K562 (cell line): ENCODE measurements at regions not wholly inside any gene's neighbourhood (a gene's known extent, or its start where the extent isn't known, plus 50 kb on each side); places are given as distances from the start of the nearest gene placed in this dataset.

Source experiments
- ATAC-seq: fragments of 200-7000 bp; cut with Tn5 transposase; 3 replicates; pipeline ENCODE4 v1.9.1; 2020; ENCODE audit warnings: moderate library complexity
- BruUV-seq: library from RNA; stranded (reverse); fragments of 400-500 nt; replicated peaks from 2 replicates; lab custom pipeline; 2021; lab: Mats Ljungman, UMichigan
- CTCF ChIA-PET: fragments of 300-600 bp; formaldehyde crosslinking; extraction: SDS; loops from one replicate; lab custom pipeline; 2021; ENCODE audit warnings: low intra/inter-chr PET ratio; lab: Yijun Ruan, JAX
- POLR2A ChIA-PET: fragments of 300-600, 350-650 bp; sonication (Branson Sonifier 250); formaldehyde crosslinking; extraction: SDS; loops from one replicate; lab custom pipeline; 2021; ENCODE audit warnings: antibody characterized with exemption, inconsistent platforms; lab: Yijun Ruan, JAX
- DNase-seq, 4 experiments: peaks; one replicate each; pipeline versions ENCODE4 v3.0.0 to v3.0.0-alpha.2; 2011 to 2018; ENCODE audit warnings: low spot score in 3 of 4, mixed read lengths in 3 of 4; ENCODE audit errors: extremely low read depth in 1 of 4
- FAIRE-seq: peaks from 2 replicates; lab custom pipeline; 2011; peaks lifted over from hg19 to GRCh38; lab: Jason Lieb, UNC
- H2AFZ ChIP-seq: 2 replicates; pipeline ENCODE4 v1.6.0; 2011; ENCODE audit warnings: low read depth, low read length, control low read depth, inconsistent platforms
- H3K27ac ChIP-seq: fragments of 200-600 bp; 3 replicates; pipeline ENCODE4 v1.8.0; 2011; ENCODE audit warnings: low read depth, mild to moderate bottlenecking, control low read depth, inconsistent platforms, low read length, moderate library complexity, mixed read lengths; ENCODE audit errors: extremely low read depth
- H3K27me3 ChIP-seq, 2 experiments: fragments of 300-600 bp in 1 of 2; 2 replicates in 1 of 2; 3 replicates in 1 of 2; pipeline versions ENCODE4 v1.6.0 to v1.8.0; 2011; ENCODE audit warnings: inconsistent platforms in 2 of 2, low read length in 2 of 2, mild to moderate bottlenecking in 1 of 2, mixed read lengths in 1 of 2, moderate library complexity in 1 of 2; ENCODE audit not compliant: control insufficient read depth in 2 of 2, insufficient read depth in 2 of 2
- H3K36me3 ChIP-seq: fragments of 300-600 bp; 3 replicates; pipeline ENCODE4 v1.8.0; 2011; ENCODE audit warnings: mild to moderate bottlenecking, low read length, inconsistent platforms; ENCODE audit not compliant: control insufficient read depth, insufficient read depth
- H3K4me1 ChIP-seq, 2 experiments: fragments of 200-600 bp in 1 of 2; replicated peaks in 1 of 2; 2 replicates in 1 of 2; 3 replicates in 1 of 2; pipeline versions ENCODE4 v1.5.1 to v1.8.0; 2011; ENCODE audit warnings: inconsistent platforms in 2 of 2, low read length in 2 of 2, mild to moderate bottlenecking in 1 of 2, mixed read lengths in 1 of 2, moderate library complexity in 1 of 2; ENCODE audit not compliant: control insufficient read depth in 2 of 2, insufficient read depth in 2 of 2
- H3K4me2 ChIP-seq: 2 replicates; pipeline ENCODE4 v1.6.1; 2011; ENCODE audit warnings: low read length, control low read depth, inconsistent platforms, mixed read lengths; ENCODE audit not compliant: insufficient read depth
- H3K4me3 ChIP-seq: fragments of 200-600 bp; sonication (generic), shearing (Covaris generic); 2 replicates; pipeline ENCODE4 v1.5.1; 2016; ENCODE audit warnings: control low read depth, inconsistent platforms
- H3K79me2 ChIP-seq: fragments of 200-600 bp; 3 replicates; pipeline ENCODE4 v1.8.0; 2011; ENCODE audit warnings: low read length, inconsistent platforms; ENCODE audit not compliant: control insufficient read depth, insufficient read depth
- H3K9ac ChIP-seq, 2 experiments: 2 replicates each; pipeline versions ENCODE4 v1.6.0 to v1.6.1; 2011; ENCODE audit warnings: low read depth in 2 of 2, low read length in 2 of 2, control low read depth in 1 of 2, inconsistent platforms in 1 of 2, mild to moderate bottlenecking in 1 of 2, mixed read lengths in 1 of 2; ENCODE audit not compliant: insufficient read depth in 1 of 2
- H3K9me1 ChIP-seq: one replicate; pipeline ENCODE4 v1.6.0; 2011; ENCODE audit warnings: inconsistent platforms, mild to moderate bottlenecking, low read length, moderate library complexity; ENCODE audit not compliant: control insufficient read depth, insufficient read depth
- H3K9me3 ChIP-seq: replicated peaks from 2 replicates; pipeline ENCODE4 v1.5.1; 2011; ENCODE audit warnings: low read depth, low read length, inconsistent platforms; ENCODE audit not compliant: control insufficient read depth, insufficient read depth
- H4K20me1 ChIP-seq: replicated peaks from 2 replicates; pipeline ENCODE4 v1.6.1; 2011; ENCODE audit warnings: low read length, inconsistent platforms, mixed read lengths; ENCODE audit not compliant: control insufficient read depth, insufficient read depth
- DACH1 ChIP-seq: fragments of 450-650 bp; IDR thresholded peaks from 2 replicates; pipeline ENCODE4 v1.6.1; 2018; ENCODE audit not compliant: partially characterized antibody
- IRF2 ChIP-seq: sonication (generic); formaldehyde crosslinking; IDR thresholded peaks from 2 replicates; pipeline ENCODE4 v1.8.1; 2022; ENCODE audit warnings: mild to moderate bottlenecking, missing genetic modification reagents
- JUND ChIP-seq, 2 experiments: IDR thresholded peaks; 2 replicates in 1 of 2; 3 replicates in 1 of 2; pipeline ENCODE4 v1.6.1; 2011; ENCODE audit warnings: borderline replicate concordance in 2 of 2, low read depth in 2 of 2, low read length in 2 of 2, improper control_type of control experiment in 1 of 2, missing biosample characterization in 1 of 2, missing genetic modification characterization in 1 of 2, missing genetic modification reagents in 1 of 2
- KDM1A ChIP-seq, 2 experiments: fragments of 450-650 bp; IDR thresholded peaks; 2 replicates each; pipeline ENCODE4 v1.6.1; 2016; ENCODE audit warnings: mild to moderate bottlenecking in 2 of 2
- KLF13 ChIP-seq: fragments of 450-650 bp; IDR thresholded peaks from 2 replicates; pipeline ENCODE4 v1.6.1; 2016; ENCODE audit warnings: missing genetic modification characterization, low read depth, mild to moderate bottlenecking, missing compliant biosample characterization, moderate library complexity, borderline replicate concordance
- POLR2A ChIP-seq: fragments of 450-650 bp; conservative IDR thresholded peaks from 2 replicates; pipeline ENCODE4 v1.6.1; 2016
- ZNF398 ChIP-seq: fragments of 250-450 bp; sonication (Bioruptor Pico); IDR thresholded peaks from 2 replicates; pipeline ENCODE4 v1.8.0; 2021; ENCODE audit warnings: moderate library complexity, mild to moderate bottlenecking, inconsistent platforms
- ZNF436 ChIP-seq: fragments of 250-450, 450-650 bp; sonication (Bioruptor Pico); formaldehyde crosslinking; IDR thresholded peaks from 2 replicates; pipeline ENCODE4 v1.7.0; 2020; ENCODE audit warnings: mild to moderate bottlenecking
- ZNF507 ChIP-seq: conservative IDR thresholded peaks from 2 replicates; pipeline ENCODE4 v1.6.1; 2017; ENCODE audit warnings: missing genetic modification characterization, missing compliant biosample characterization
- ZNF696 ChIP-seq: fragments of 250-450 bp; sonication (Bioruptor Pico); conservative IDR thresholded peaks from 2 replicates; pipeline ENCODE4 v1.4.0; 2020; ENCODE audit warnings: mild to moderate bottlenecking, moderate library complexity
- ZZZ3 ChIP-seq: fragments of 450-650 bp; IDR thresholded peaks from 2 replicates; pipeline ENCODE4 v1.6.1; 2016; ENCODE audit warnings: antibody characterized with exemption, mild to moderate bottlenecking, moderate library complexity
- WGBS: fragments of 100-300 bp; shearing (Covaris generic); methylation state at CpG from one replicate; pipeline ENCODE4 v1.1.6; 2016; ENCODE audit warnings: low coverage, mixed read lengths; ENCODE audit not compliant: insufficient coverage; ENCODE audit errors: missing lambda C conversion rate; 5-methylcytosine and 5-hydroxymethylcytosine counted together
- in situ Hi-C: fragments of 300-500 bp; cut with MboI; formaldehyde crosslinking; loops from 4 replicates; pipeline ENCODE4 v1.15.0; 2018; ENCODE audit warnings: inconsistent platforms, mixed read lengths
- intact Hi-C: fragments of 100-400 bp; cut with micrococcal nuclease; formaldehyde crosslinking; loops from 2 replicates; pipeline ENCODE4 v1.14.2; 2022
- TF ChIP-seq, protein P1 (sequence below): fragments of 450-650 bp; IDR thresholded peaks from 2 replicates; pipeline ENCODE4 v1.7.1; 2018; ENCODE audit warnings: mild to moderate bottlenecking, low read depth; ENCODE audit not compliant: partially characterized antibody

DNA sequence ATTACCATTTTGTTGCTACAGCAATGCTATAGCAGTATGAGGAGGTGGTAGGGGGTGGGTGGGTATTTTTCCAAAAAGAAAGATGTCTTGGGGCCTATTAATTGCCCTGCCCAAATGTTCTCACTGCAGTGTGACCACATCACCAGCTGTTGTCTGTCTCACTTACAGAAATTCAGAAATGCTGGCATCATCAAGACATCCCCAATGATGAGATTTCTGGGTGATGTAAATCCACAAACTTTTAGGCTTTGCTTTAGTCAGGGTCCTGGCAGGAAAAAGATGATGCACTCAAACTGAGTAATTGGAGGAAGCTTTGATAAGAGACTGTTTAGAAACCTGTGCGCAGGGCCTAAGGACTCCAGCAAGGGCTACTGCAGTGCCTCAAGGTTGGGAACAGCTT is 56.2 kb upstream of the OPN4 start (continued):
- TF ChIP-seq KLF13 (tag) = no peak
- TF ChIP-seq ZZZ3 = no peak
- TF ChIP-seq ZNF436 (CRISPR knock-in tag) = no peak

- WGBS = 15% methylated on average over 5 of the region's 5 CpGs
- intact Hi-C loops (no loop called here), in situ Hi-C loops (no loop called here)
- no peak for TF ChIP-seq ZNF398 (CRISPR knock-in tag)
- no peak for TF ChIP-seq ZNF507 (tag)
- TF ChIP-seq JUND (IDR thresholded peaks at IDR 0.05; ENCODE audit: borderline replicate concordance, low read depth, low read length) = no peak
- TF ChIP-seq JUND (tag; IDR thresholded peaks at IDR 0.05; ENCODE audit: borderline replicate concordance, low read depth, low read length) = no peak
- no peak for TF ChIP-seq KDM1A (IDR thresholded peaks at IDR 0.05)
- TF ChIP-seq, protein P1, sequence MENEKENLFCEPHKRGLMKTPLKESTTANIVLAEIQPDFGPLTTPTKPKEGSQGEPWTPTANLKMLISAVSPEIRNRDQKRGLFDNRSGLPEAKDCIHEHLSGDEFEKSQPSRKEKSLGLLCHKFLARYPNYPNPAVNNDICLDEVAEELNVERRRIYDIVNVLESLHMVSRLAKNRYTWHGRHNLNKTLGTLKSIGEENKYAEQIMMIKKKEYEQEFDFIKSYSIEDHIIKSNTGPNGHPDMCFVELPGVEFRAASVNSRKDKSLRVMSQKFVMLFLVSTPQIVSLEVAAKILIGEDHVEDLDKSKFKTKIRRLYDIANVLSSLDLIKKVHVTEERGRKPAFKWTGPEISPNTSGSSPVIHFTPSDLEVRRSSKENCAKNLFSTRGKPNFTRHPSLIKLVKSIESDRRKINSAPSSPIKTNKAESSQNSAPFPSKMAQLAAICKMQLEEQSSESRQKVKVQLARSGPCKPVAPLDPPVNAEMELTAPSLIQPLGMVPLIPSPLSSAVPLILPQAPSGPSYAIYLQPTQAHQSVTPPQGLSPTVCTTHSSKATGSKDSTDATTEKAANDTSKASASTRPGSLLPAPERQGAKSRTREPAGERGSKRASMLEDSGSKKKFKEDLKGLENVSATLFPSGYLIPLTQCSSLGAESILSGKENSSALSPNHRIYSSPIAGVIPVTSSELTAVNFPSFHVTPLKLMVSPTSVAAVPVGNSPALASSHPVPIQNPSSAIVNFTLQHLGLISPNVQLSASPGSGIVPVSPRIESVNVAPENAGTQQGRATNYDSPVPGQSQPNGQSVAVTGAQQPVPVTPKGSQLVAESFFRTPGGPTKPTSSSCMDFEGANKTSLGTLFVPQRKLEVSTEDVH = no peak
- TF ChIP-seq DACH1 = no peak
- TF ChIP-seq ZNF696 = no peak
- no peak for TF ChIP-seq POLR2A
- no peak for TF ChIP-seq IRF2
- Histone ChIP-seq H3K27ac (no peak overlapping the region), H3K9ac (no peak overlapping the region), H3K27me3 (peaks cover 2 to 19% of the 10 kb centered on the region in 2 experiments; a peak in 4 of 5 replicates), H3K9me1 (no peaks in the 10 kb centered on the region), H4K20me1 (no peaks in the 10 kb centered on the region), H2AFZ (no peak overlapping the region), H3K4me1 (no peaks in the 10 kb centered on the region; a peak in 1 of 5 replicates), H3K4me2 (no peak overlapping the region), H3K9me3 (no peaks in the 10 kb centered on the region), H3K79me2 (no peaks in the 10 kb centered on the region), H3K4me3 (no peak overlapping the region), H3K36me3 (no peaks in the 10 kb centered on the region)
- FAIRE-seq (no peak), ATAC-seq (no peak), DNase-seq (no peak)
- POLR2A ChIA-PET = interaction anchor here (1.1 kb wide), 1 partner anchor 15 kb away, joined by 3 read pairs; no protein-coding TSS in a partner anchor
- CTCF ChIA-PET = no interaction called here
- no TSS peak for BruUV-seq
Observed at GRCh38 chr10:86599041-86599440, 55.3 kb upstream of the OPN4 start.
